ENCODE measurements at regions not wholly inside any gene's neighbourhood (a gene's known extent, or its start where the extent isn't known, plus 50 kb on each side); places are given as distances from the start of the nearest gene placed in this dataset.

DNA sequence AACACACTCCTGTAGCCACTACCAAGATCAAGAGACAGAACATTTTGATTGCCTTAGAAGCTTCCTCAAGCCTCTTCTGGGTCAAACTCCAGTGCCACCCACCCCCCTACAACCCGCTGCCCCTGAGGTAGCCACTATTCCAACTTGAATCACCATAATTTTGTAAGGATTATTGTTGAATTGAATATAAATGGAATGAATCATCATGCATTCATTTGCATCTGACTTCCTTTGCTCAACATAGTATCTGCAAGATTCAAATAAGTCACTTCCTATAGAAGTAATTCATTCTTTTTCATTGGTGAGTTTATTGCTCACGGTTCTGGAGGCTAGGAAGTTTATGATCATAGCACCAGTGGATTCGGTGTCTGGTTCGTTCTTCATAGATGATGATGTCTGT, 364.2 kb downstream of the SLITRK2 start:
- Histone ChIP-seq H3K27ac (ENCODE audit: low read length) (no peak overlapping the region), H3K36me3 (replicated peaks; ENCODE audit: low read depth, low read length) (no peaks in the 10 kb centered on the region), H4K20me1 (ENCODE audit: insufficient read depth, low read length) (no peaks in the 10 kb centered on the region), H3K9ac (ENCODE audit: low read length) (no peak overlapping the region), H3K4me2 (ENCODE audit: low read length) (no peak overlapping the region), H3K9me3 (ENCODE audit: insufficient read depth, low read length) (no peaks in the 10 kb centered on the region), H3K4me1 (ENCODE audit: low read length) (no peaks in the 10 kb centered on the region), H3K4me3 (ENCODE audit: low read length) (no peak overlapping the region), H3K79me2 (ENCODE audit: low read length) (no peaks in the 10 kb centered on the region), H3K27me3 (ENCODE audit: low read depth, low read length) (no peaks in the 10 kb centered on the region), H2AFZ (ENCODE audit: low read depth, low read length) (no peak overlapping the region)
- TF ChIP-seq CTCF (IDR thresholded peaks at IDR 0.05; ENCODE audit: low read depth, low read length) = no peak
- no peak for TF ChIP-seq EZH2phosphoT487 (IDR thresholded peaks at IDR 0.05; ENCODE audit: low read depth)

- H3K9ac ChIP-seq (ENCODE audit: low read length) = no peak overlapping the region
- H3K27ac ChIP-seq (ENCODE audit: low read length) = no peak overlapping the region
- no peak overlapping the region for H2AFZ ChIP-seq (ENCODE audit: low read depth, low read length)
- TF ChIP-seq EZH2phosphoT487 (IDR thresholded peaks at IDR 0.05; ENCODE audit: low read depth) (no peak), CTCF (IDR thresholded peaks at IDR 0.05; ENCODE audit: low read depth, low read length) (no peak)
- no peak overlapping the region for H3K4me2 ChIP-seq (ENCODE audit: low read length)
- peaks cover 22% of the 10 kb centered on the region; the same call in 1 of the 2 replicates for H3K4me1 ChIP-seq (ENCODE audit: low read length)
- no peaks in the 10 kb centered on the region for H3K27me3 ChIP-seq (ENCODE audit: low read depth, low read length)
- H3K4me3 ChIP-seq (ENCODE audit: low read length) = no peak overlapping the region
- H3K9me3 ChIP-seq (ENCODE audit: insufficient read depth, low read length) = no peaks in the 10 kb centered on the region
- H3K36me3 ChIP-seq (replicated peaks; ENCODE audit: low read depth, low read length) = no peaks in the 10 kb centered on the region
- no peaks in the 10 kb centered on the region for H3K79me2 ChIP-seq (ENCODE audit: low read length)
- no peaks in the 10 kb centered on the region for H4K20me1 ChIP-seq (ENCODE audit: insufficient read depth, low read length)
Measured at GRCh38 chrX:146186540-146186939, 368.9 kb downstream of the SLITRK2 start.

DNA sequence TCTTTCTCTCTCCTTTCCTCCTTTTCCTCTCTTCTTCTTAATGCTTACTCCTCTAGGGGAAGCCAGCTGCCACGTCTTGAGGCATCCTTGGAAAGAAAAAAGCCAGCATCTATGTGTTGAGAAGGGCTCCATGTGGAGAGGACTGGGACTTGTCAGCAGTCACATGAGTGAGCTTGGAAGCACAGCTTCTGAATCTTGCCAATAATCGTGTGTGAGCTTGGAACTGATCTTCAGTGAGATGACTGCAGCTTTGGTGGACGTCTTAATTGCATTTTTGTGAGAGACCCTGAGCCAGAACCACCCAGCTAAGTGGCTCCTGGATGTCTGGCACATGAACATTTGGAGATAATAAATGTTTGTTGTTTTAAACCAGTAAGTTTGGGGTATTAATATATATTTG, 371.7 kb downstream of the SLITRK2 start:
- H3K27ac ChIP-seq (ENCODE audit: low read length) = peak overlapping the region; percentile 42; the same call in 1 of the 2 replicates
- no peaks in the 10 kb centered on the region for H3K9me3 ChIP-seq (ENCODE audit: insufficient read depth, low read length)
- H2AFZ ChIP-seq (ENCODE audit: low read depth, low read length) = no peak overlapping the region
- no peak overlapping the region for H3K4me2 ChIP-seq (ENCODE audit: low read length)
- no peak for TF ChIP-seq EZH2phosphoT487 (IDR thresholded peaks at IDR 0.05; ENCODE audit: low read depth)
- TF ChIP-seq CTCF (IDR thresholded peaks at IDR 0.05; ENCODE audit: low read depth, low read length) = no peak
- H3K36me3 ChIP-seq (replicated peaks; ENCODE audit: low read depth, low read length) = no peaks in the 10 kb centered on the region
- H3K27me3 ChIP-seq (ENCODE audit: low read depth, low read length) = no peaks in the 10 kb centered on the region
- H3K9ac ChIP-seq (ENCODE audit: low read length) = no peak overlapping the region
- peaks cover 22% of the 10 kb centered on the region; the same call in 1 of the 2 replicates for H3K4me1 ChIP-seq (ENCODE audit: low read length)
- H4K20me1 ChIP-seq (ENCODE audit: insufficient read depth, low read length) = no peaks in the 10 kb centered on the region
- no peaks in the 10 kb centered on the region for H3K79me2 ChIP-seq (ENCODE audit: low read length)
- no peak overlapping the region for H3K4me3 ChIP-seq (ENCODE audit: low read length)

DNA sequence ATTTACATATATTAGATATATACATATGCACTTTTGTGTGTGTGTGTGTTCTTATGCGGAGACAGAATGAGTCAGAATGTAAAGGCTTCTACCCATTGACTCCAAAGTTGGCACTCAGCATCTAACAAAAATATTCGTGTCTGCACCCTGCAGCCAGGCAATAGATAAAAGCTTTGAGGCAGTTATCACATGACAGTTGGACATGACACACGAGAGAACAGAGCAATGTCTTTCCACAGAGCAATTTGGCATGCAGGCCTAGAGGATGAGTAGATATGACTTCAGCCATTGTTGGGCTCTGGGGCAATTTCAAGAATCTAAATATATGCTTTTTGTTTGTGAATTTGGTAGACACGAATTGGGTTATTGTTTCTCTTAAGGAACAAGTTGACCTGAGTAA, 391.2 kb downstream of the SLITRK2 start:
- no peak overlapping the region for H3K4me2 ChIP-seq (ENCODE audit: low read length)
- H2AFZ ChIP-seq (ENCODE audit: low read depth, low read length) = no peak overlapping the region
- H3K9me3 ChIP-seq (ENCODE audit: insufficient read depth, low read length) = no peaks in the 10 kb centered on the region
- H3K79me2 ChIP-seq (ENCODE audit: low read length) = no peaks in the 10 kb centered on the region
- no peak overlapping the region for H3K4me3 ChIP-seq (ENCODE audit: low read length)
- H3K27ac ChIP-seq (ENCODE audit: low read length) = no peak overlapping the region
- H3K4me1 ChIP-seq (ENCODE audit: low read length) = no peaks in the 10 kb centered on the region
- no peak overlapping the region for H3K9ac ChIP-seq (ENCODE audit: low read length)
- no peaks in the 10 kb centered on the region for H3K27me3 ChIP-seq (ENCODE audit: low read depth, low read length)
- no peaks in the 10 kb centered on the region for H3K36me3 ChIP-seq (replicated peaks; ENCODE audit: low read depth, low read length)
- no peaks in the 10 kb centered on the region for H4K20me1 ChIP-seq (ENCODE audit: insufficient read depth, low read length)
- TF ChIP-seq EZH2phosphoT487 (IDR thresholded peaks at IDR 0.05; ENCODE audit: low read depth) (no peak), CTCF (IDR thresholded peaks at IDR 0.05; ENCODE audit: low read depth, low read length) (no peak)
